ENCODE measurements at regions not wholly inside any gene's neighbourhood (a gene's known extent, or its start where the extent isn't known, plus 50 kb on each side); places are given as distances from the start of the nearest gene placed in this dataset.

- Mint-ChIP-seq H3K9me3 (peaks cover 23% of the 10 kb centered on the region), H3K27ac (no peak overlapping the region), H3K36me3 (peaks cover 7% of the 10 kb centered on the region), H3K4me3 (no peak overlapping the region), H3K27me3 (no peaks in the 10 kb centered on the region), H3K4me1 (ENCODE audit: low read depth in 2 of 2) (no peaks in the 10 kb centered on the region)
- no peak for DNase-seq (ENCODE audit: low spot score)
- no peak for ATAC-seq
Observed at GRCh38 chr13:63156816-63157215, 1741.2 kb upstream of the PCDH20 start.

GRCh38 chr13:63149375-63149774 is 1733.7 kb upstream of the PCDH20 start:
- Mint-ChIP-seq H3K27me3 (no peaks in the 10 kb centered on the region), H3K4me3 (no peak overlapping the region), H3K4me1 (ENCODE audit: low read depth in 2 of 2) (no peaks in the 10 kb centered on the region), H3K36me3 (peaks cover 16% of the 10 kb centered on the region), H3K9me3 (peaks cover 17% of the 10 kb centered on the region), H3K27ac (no peak overlapping the region)
- DNase-seq (ENCODE audit: low spot score) (no peak), ATAC-seq (no peak)

GRCh38 chr13:63139277-63139676 is 1723.6 kb upstream of the PCDH20 start:
- Mint-ChIP-seq H3K27ac (no peak overlapping the region), H3K4me1 (ENCODE audit: low read depth in 2 of 2) (no peaks in the 10 kb centered on the region), H3K27me3 (no peaks in the 10 kb centered on the region), H3K9me3 (peaks cover 17% of the 10 kb centered on the region), H3K36me3 (peaks cover 12% of the 10 kb centered on the region), H3K4me3 (no peak overlapping the region)
- DNase-seq (ENCODE audit: low spot score): no peak
- no peak for ATAC-seq

- ATAC-seq: no peak
- H3K4me3 Mint-ChIP-seq: no peak overlapping the region
- no peaks in the 10 kb centered on the region for H3K4me1 Mint-ChIP-seq (ENCODE audit: low read depth in 2 of 2)
Observed at GRCh38 chr13:63129995-63130394, 1714.3 kb upstream of the PCDH20 start.

GRCh38 chr13:63128716-63129115 is 1713.1 kb upstream of the PCDH20 start:
- H3K4me1 Mint-ChIP-seq (ENCODE audit: low read depth in 2 of 2): no peaks in the 10 kb centered on the region
- no peak overlapping the region for H3K4me3 Mint-ChIP-seq
- no peaks in the 10 kb centered on the region for H3K36me3 Mint-ChIP-seq
- no peak overlapping the region for H3K27ac Mint-ChIP-seq
- ATAC-seq: no peak
- H3K27me3 Mint-ChIP-seq: no peaks in the 10 kb centered on the region
- H3K9me3 Mint-ChIP-seq: peaks cover 17% of the 10 kb centered on the region
- DNase-seq (ENCODE audit: low spot score): no peak

More at GRCh38 chr13:63129995-63130394, 1714.3 kb upstream of the PCDH20 start:
- Mint-ChIP-seq H3K27me3 (no peaks in the 10 kb centered on the region), H3K9me3 (peaks cover 17% of the 10 kb centered on the region), H3K27ac (no peak overlapping the region), H3K36me3 (no peaks in the 10 kb centered on the region)
- DNase-seq (ENCODE audit: low spot score): no peak

- Mint-ChIP-seq H3K36me3 (no peaks in the 10 kb centered on the region), H3K4me3 (no peak overlapping the region), H3K27me3 (no peaks in the 10 kb centered on the region), H3K4me1 (ENCODE audit: low read depth in 2 of 2) (no peaks in the 10 kb centered on the region), H3K27ac (no peak overlapping the region), H3K9me3 (peaks cover 5% of the 10 kb centered on the region)
- no peak for ATAC-seq
- no peak for DNase-seq (ENCODE audit: low spot score)
Observed at GRCh38 chr13:63124863-63125262, 1709.2 kb upstream of the PCDH20 start.

- H3K9me3 Mint-ChIP-seq: no peaks in the 10 kb centered on the region
- H3K4me1 Mint-ChIP-seq (ENCODE audit: low read depth in 2 of 2): no peaks in the 10 kb centered on the region
- ATAC-seq: no peak
- no peak overlapping the region for H3K4me3 Mint-ChIP-seq
- no peaks in the 10 kb centered on the region for H3K27me3 Mint-ChIP-seq
- no peaks in the 10 kb centered on the region for H3K36me3 Mint-ChIP-seq
- H3K27ac Mint-ChIP-seq: no peak overlapping the region
- DNase-seq (ENCODE audit: low spot score): no peak
Observed at GRCh38 chr13:63120883-63121282, 1705.2 kb upstream of the PCDH20 start.

- DNase-seq (ENCODE audit: low spot score): no peak
- ATAC-seq: no peak
- Mint-ChIP-seq H3K27ac (no peak overlapping the region), H3K27me3 (no peaks in the 10 kb centered on the region), H3K9me3 (peaks cover 3% of the 10 kb centered on the region), H3K36me3 (no peaks in the 10 kb centered on the region), H3K4me3 (no peak overlapping the region), H3K4me1 (ENCODE audit: low read depth in 2 of 2) (no peaks in the 10 kb centered on the region)
Observed at GRCh38 chr13:63117710-63118109, 1702.1 kb upstream of the PCDH20 start.

GRCh38 chr13:63112799-63113395 is 1697.2 kb upstream of the PCDH20 start:
- Mint-ChIP-seq H3K27ac (no peak overlapping the region), H3K4me1 (ENCODE audit: low read depth in 2 of 2) (no peaks in the 10 kb centered on the region), H3K4me3 (no peak overlapping the region), H3K9me3 (peaks cover 3% of the 10 kb centered on the region), H3K36me3 (no peaks in the 10 kb centered on the region), H3K27me3 (no peaks in the 10 kb centered on the region)
- no peak for DNase-seq (ENCODE audit: low spot score)
- ATAC-seq: no peak

- H3K4me3 Mint-ChIP-seq: no peak overlapping the region
- ATAC-seq: no peak
- no peak overlapping the region for H3K27ac Mint-ChIP-seq
- H3K4me1 Mint-ChIP-seq (ENCODE audit: low read depth in 2 of 2): no peaks in the 10 kb centered on the region
- no peak for DNase-seq (ENCODE audit: low spot score)
- H3K36me3 Mint-ChIP-seq: no peaks in the 10 kb centered on the region
- no peaks in the 10 kb centered on the region for H3K27me3 Mint-ChIP-seq
- peaks cover 4% of the 10 kb centered on the region for H3K9me3 Mint-ChIP-seq
Observed at GRCh38 chr13:63110466-63110865, 1694.8 kb upstream of the PCDH20 start.

- DNase-seq (ENCODE audit: low spot score): no peak
- Mint-ChIP-seq H3K4me1 (ENCODE audit: low read depth in 2 of 2) (no peaks in the 10 kb centered on the region), H3K27ac (no peak overlapping the region), H3K27me3 (no peaks in the 10 kb centered on the region), H3K4me3 (no peak overlapping the region), H3K9me3 (peaks cover 2% of the 10 kb centered on the region), H3K36me3 (no peaks in the 10 kb centered on the region)
- no peak for ATAC-seq
Observed at GRCh38 chr13:63107179-63107943, 1691.7 kb upstream of the PCDH20 start.

GRCh38 chr13:63094717-63095116 is 1679.1 kb upstream of the PCDH20 start:
- Mint-ChIP-seq H3K4me1 (ENCODE audit: low read depth in 2 of 2) (no peaks in the 10 kb centered on the region), H3K27me3 (no peaks in the 10 kb centered on the region), H3K27ac (no peak overlapping the region), H3K9me3 (peaks cover 16% of the 10 kb centered on the region), H3K36me3 (peaks cover 7% of the 10 kb centered on the region), H3K4me3 (no peak overlapping the region)
- no peak for DNase-seq (ENCODE audit: low spot score)
- ATAC-seq: no peak

GRCh38 chr13:63093907-63094469 is 1678.3 kb upstream of the PCDH20 start:
- Mint-ChIP-seq H3K36me3 (peaks cover 4% of the 10 kb centered on the region), H3K9me3 (peaks cover 13% of the 10 kb centered on the region)

GRCh38 chr13:63092456-63092855 is 1676.8 kb upstream of the PCDH20 start:
- no peak overlapping the region for H3K4me3 Mint-ChIP-seq
- DNase-seq (ENCODE audit: low spot score): no peak
- ATAC-seq: no peak
- peaks cover 13% of the 10 kb centered on the region for H3K9me3 Mint-ChIP-seq
- H3K27ac Mint-ChIP-seq: no peak overlapping the region
- H3K36me3 Mint-ChIP-seq: peaks cover 4% of the 10 kb centered on the region
- no peaks in the 10 kb centered on the region for H3K4me1 Mint-ChIP-seq (ENCODE audit: low read depth in 2 of 2)
- H3K27me3 Mint-ChIP-seq: no peaks in the 10 kb centered on the region

More at GRCh38 chr13:63093907-63094469, 1678.3 kb upstream of the PCDH20 start:
- Mint-ChIP-seq H3K27me3 (no peaks in the 10 kb centered on the region), H3K27ac (no peak overlapping the region), H3K4me3 (no peak overlapping the region), H3K4me1 (ENCODE audit: low read depth in 2 of 2) (no peaks in the 10 kb centered on the region)
- ATAC-seq (no peak), DNase-seq (ENCODE audit: low spot score) (no peak)

Measured in natural killer cell treated with Interleukin-12 subunit alpha and Interleukin-12 subunit beta and Interleukin-15 and Interleukin-18, amount 100 ng/mL, for 72 hours (primary cell).